Tibial artery (tissue), 4 donors: ENCODE measurements at regions not wholly inside any gene's neighbourhood (a gene's known extent, or its start where the extent isn't known, plus 50 kb on each side); places are given as distances from the start of the nearest gene placed in this dataset.

Experiments
- DNase-seq, 2 donors: peaks; one replicate each; pipeline ENCODE4 v3.0.0-alpha.2; 2019
- H3K27ac ChIP-seq, 2 donors: fragments of 200-600 bp; sonication (generic) in 1 of 2; 1 replicate in 1 of 2; 2 replicates in 1 of 2; pipeline ENCODE4 v1.5.1; 2018 to 2019; ENCODE audit warnings: mild to moderate bottlenecking in 1 of 2
- H3K27me3 ChIP-seq, 2 donors: fragments of 200-600 bp; sonication (generic) in 1 of 2; one replicate each; pipeline versions ENCODE4 v1.5.1 to v1.6.0; 2016 to 2019
- H3K36me3 ChIP-seq, 3 donors: fragments of 200-600 bp; sonication (generic) in 2 of 3; one replicate each; pipeline ENCODE4 v1.5.1; 2016 to 2019; ENCODE audit warnings: mild to moderate bottlenecking in 2 of 3
- H3K4me1 ChIP-seq, 4 donors: fragments of 200-600 bp; sonication (generic) in 2 of 4; 1 replicate in 3 of 4; 2 replicates in 1 of 4; pipeline ENCODE4 v1.5.1; 2016 to 2019
- H3K4me3 ChIP-seq, 2 donors: fragments of 200-600 bp; sonication (generic) in 1 of 2; 1 replicate in 1 of 2; 2 replicates in 1 of 2; pipeline ENCODE4 v1.5.1; 2018 to 2019; ENCODE audit warnings: mild to moderate bottlenecking in 2 of 2
- H3K9me3 ChIP-seq, 3 donors: fragments of 200-600 bp; sonication (generic) in 1 of 3; one replicate each; pipeline ENCODE4 v1.5.1; 2016 to 2019
- CTCF ChIP-seq, 2 experiments: fragments of 200-600 bp in 1 of 2; fragments of 450-650 bp in 1 of 2; IDR thresholded peaks; one replicate each; pipeline ENCODE4 v1.5.1; 2017 to 2019; ENCODE audit warnings: antibody characterized with exemption in 2 of 2, mild to moderate bottlenecking in 1 of 2, moderate library complexity in 1 of 2
- intact Hi-C: fragments of 100-400 bp; cut with DNase I; formaldehyde crosslinking; loops from one replicate; pipeline ENCODE4 v1.15.0; 2023; ENCODE audit warnings: low total_unique reads

DNA sequence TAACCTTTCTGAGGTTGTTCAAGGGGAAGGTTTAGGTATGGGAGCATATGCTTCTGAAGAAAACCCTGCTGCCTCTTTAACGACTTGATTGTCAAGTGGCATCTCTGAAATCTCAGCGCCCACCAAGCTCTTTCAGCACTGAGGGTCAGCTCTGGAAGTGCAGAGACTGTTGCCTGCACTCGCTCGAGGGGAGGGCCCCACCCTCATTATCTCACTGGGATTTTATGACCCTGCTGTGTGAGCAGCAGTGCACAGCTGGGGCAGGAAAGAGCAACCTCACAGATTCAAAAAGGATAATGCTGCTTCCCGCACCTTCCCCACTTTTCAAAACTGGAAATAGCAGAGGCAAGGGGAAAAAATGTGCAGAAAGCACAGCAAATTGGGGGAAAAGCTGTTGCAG, 56.9 kb upstream of the SPRED2 start:
- Histone ChIP-seq H3K9me3 (no peaks in the 10 kb centered on the region), H3K4me1 (no peaks in the 10 kb centered on the region), H3K36me3 (no peaks in the 10 kb centered on the region), H3K4me3 (no peak overlapping the region), H3K27ac (no peak overlapping the region), H3K27me3 (no peaks in the 10 kb centered on the region)
- intact Hi-C loops: no loop called here
- no peak for TF ChIP-seq CTCF (IDR thresholded peaks at IDR 0.05)
- no peak for DNase-seq

DNA sequence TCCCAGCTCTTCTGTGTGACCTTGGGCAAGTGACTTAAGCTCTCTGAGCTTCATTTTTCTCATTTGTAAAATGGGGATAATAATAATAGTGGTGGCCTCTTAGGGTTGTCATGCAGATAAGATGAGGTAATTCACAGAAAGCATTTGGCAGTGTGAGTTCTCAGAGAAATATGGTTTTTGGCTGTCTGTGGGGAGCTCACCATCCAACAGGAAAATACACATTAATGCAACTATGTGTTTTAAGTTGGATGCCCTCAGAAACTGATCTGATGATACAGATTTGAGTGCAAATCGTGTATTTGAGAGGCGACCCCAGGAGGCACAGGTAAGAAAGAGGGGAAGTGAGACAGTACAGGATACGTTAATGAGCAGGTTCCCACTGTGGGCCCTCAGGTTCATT, 56.1 kb upstream of the SPRED2 start:
- no peak overlapping the region for H3K27ac ChIP-seq
- H3K4me3 ChIP-seq: no peak overlapping the region
- intact Hi-C loops: no loop called here
- no peak for DNase-seq
- no peaks in the 10 kb centered on the region for H3K36me3 ChIP-seq
- no peaks in the 10 kb centered on the region for H3K27me3 ChIP-seq
- TF ChIP-seq CTCF (IDR thresholded peaks at IDR 0.05): no peak
- H3K4me1 ChIP-seq: no peaks in the 10 kb centered on the region
- H3K9me3 ChIP-seq: no peaks in the 10 kb centered on the region

DNA sequence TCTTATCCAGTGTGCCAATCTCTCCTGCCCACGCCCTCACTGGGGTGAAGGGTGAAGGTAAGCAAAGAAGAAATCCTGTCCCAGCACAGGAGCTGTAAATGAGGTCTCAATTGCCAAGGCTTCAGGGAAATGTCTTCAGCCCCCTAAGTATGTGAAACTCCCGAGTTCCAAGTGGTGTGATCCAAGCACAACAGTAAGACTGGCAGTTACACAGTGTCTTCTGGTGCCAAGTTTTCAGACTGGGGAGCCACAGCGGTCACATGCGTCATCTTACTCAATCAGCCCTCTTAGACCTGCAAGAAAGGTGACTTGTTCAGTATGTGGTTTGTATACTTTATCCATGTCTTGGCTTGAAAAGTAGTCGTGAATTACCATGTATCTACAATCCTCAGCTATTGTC, 55.0 kb upstream of the SPRED2 start:
- no peak for TF ChIP-seq CTCF (IDR thresholded peaks at IDR 0.05)
- Histone ChIP-seq H3K36me3 (no peaks in the 10 kb centered on the region), H3K27me3 (no peaks in the 10 kb centered on the region), H3K4me1 (no peaks in the 10 kb centered on the region), H3K27ac (no peak overlapping the region), H3K4me3 (no peak overlapping the region), H3K9me3 (no peaks in the 10 kb centered on the region)
- DNase-seq: no peak
- intact Hi-C loops: no loop called here

- Histone ChIP-seq H3K9me3 (no peaks in the 10 kb centered on the region), H3K4me3 (no peak overlapping the region), H3K27me3 (no peaks in the 10 kb centered on the region), H3K27ac (no peak overlapping the region), H3K4me1 (no peaks in the 10 kb centered on the region), H3K36me3 (no peaks in the 10 kb centered on the region)
- DNase-seq: no peak
- TF ChIP-seq CTCF (IDR thresholded peaks at IDR 0.05): no peak
- intact Hi-C loops: no loop called here
Measured at GRCh38 chr2:65486802-65487201, 54.4 kb upstream of the SPRED2 start.

GRCh38 chr2:65486282-65486681, 53.9 kb upstream of the SPRED2 start:
- no peak for TF ChIP-seq CTCF (IDR thresholded peaks at IDR 0.05)
- no peaks in the 10 kb centered on the region for H3K36me3 ChIP-seq
- H3K4me3 ChIP-seq: no peak overlapping the region
- DNase-seq: no peak
- intact Hi-C loops: no loop called here
- H3K4me1 ChIP-seq: no peaks in the 10 kb centered on the region
- H3K27ac ChIP-seq: no peak overlapping the region
- H3K9me3 ChIP-seq: no peaks in the 10 kb centered on the region
- H3K27me3 ChIP-seq: no peaks in the 10 kb centered on the region

GRCh38 chr2:65485839-65486238, 53.4 kb upstream of the SPRED2 start:
- intact Hi-C loops: no loop called here
- H3K4me3 ChIP-seq: no peak overlapping the region
- DNase-seq: no peak
- H3K36me3 ChIP-seq: no peaks in the 10 kb centered on the region
- no peaks in the 10 kb centered on the region for H3K4me1 ChIP-seq
- no peak for TF ChIP-seq CTCF (IDR thresholded peaks at IDR 0.05)
- no peaks in the 10 kb centered on the region for H3K9me3 ChIP-seq
- no peak overlapping the region for H3K27ac ChIP-seq
- H3K27me3 ChIP-seq: no peaks in the 10 kb centered on the region
